Activated CD4-positive, alpha-beta T cell treated with anti-CD3 and anti-CD28 coated beads, Interleukin-2, amount 10 ng/mL, durations not matched to agents 24 days and 14 days (primary cell): ENCODE measurements at regions not wholly inside any gene's neighbourhood (a gene's known extent, or its start where the extent isn't known, plus 50 kb on each side); places are given as distances from the start of the nearest gene placed in this dataset.

ENCODE experiments used
- DNase-seq: peaks from one replicate; pipeline ENCODE4 v3.0.0; 2022
- H3K27ac Mint-ChIP-seq: one replicate; pipeline ENCODE4 v1.8.0; 2022; ENCODE audit warnings: mild to moderate bottlenecking, mixed read lengths
- H3K27me3 Mint-ChIP-seq: one replicate; pipeline ENCODE4 v1.8.0; 2022; ENCODE audit warnings: mixed read lengths
- H3K36me3 Mint-ChIP-seq: one replicate; pipeline ENCODE4 v1.8.0; 2022; ENCODE audit warnings: low read depth, mild to moderate bottlenecking, mixed read lengths
- H3K4me1 Mint-ChIP-seq: one replicate; pipeline ENCODE4 v1.8.0; 2021; ENCODE audit warnings: mixed read lengths
- H3K4me3 Mint-ChIP-seq: one replicate; pipeline ENCODE4 v1.8.0; 2022; ENCODE audit warnings: mild to moderate bottlenecking, moderate library complexity, mixed read lengths
- H3K9me3 Mint-ChIP-seq: one replicate; pipeline ENCODE4 v1.8.0; 2021; ENCODE audit warnings: mixed read lengths
- intact Hi-C: fragments of 100-400 bp; cut with micrococcal nuclease; formaldehyde crosslinking; loops from one replicate; pipeline ENCODE4 v1.15.1; 2023

DNA sequence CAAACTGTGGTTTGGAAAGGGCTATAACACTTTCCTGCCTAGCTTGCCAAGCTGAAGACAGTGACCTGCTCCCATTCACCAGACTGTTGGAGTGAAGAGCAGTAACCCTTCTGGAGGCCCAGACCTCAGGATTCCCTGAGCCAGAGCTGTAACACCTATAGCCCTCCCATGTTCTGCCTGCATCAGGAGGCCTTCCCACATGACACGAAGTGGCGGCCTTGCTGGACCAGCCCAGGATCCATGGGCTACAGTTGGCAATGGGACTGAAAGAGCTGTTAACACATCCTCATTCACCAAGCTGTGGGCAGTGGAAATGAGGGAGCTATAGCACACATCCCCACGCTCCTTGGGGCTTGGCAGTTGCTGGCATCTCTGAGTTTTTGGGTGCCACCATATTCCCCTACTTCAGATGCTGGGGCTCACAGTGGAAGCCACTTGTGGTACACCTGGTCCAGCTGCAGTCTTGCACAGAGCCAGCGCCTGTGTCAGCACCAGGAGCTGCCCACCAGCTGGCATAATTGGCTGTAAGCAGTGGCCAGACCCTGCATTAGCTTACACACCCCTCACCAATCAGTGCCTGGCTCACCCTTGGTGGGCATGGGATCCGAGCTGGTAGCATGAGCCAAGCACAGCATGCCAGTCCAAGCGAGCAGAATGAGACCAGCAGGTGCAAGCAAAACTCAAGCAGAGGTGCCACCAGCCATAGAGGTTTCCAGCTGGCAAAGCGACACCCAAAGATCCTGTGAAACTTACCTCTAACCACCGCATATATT, 1029.3 kb downstream of the TECRL start:
- no peaks in the 10 kb centered on the region for H3K27me3 Mint-ChIP-seq
- H3K9me3 Mint-ChIP-seq = peaks cover 7% of the 10 kb centered on the region
- H3K4me3 Mint-ChIP-seq = no peak overlapping the region
- H3K36me3 Mint-ChIP-seq = no peaks in the 10 kb centered on the region
- intact Hi-C loops = no loop called here
- no peak for DNase-seq
- H3K4me1 Mint-ChIP-seq = no peaks in the 10 kb centered on the region
- H3K27ac Mint-ChIP-seq = no peak overlapping the region

DNA sequence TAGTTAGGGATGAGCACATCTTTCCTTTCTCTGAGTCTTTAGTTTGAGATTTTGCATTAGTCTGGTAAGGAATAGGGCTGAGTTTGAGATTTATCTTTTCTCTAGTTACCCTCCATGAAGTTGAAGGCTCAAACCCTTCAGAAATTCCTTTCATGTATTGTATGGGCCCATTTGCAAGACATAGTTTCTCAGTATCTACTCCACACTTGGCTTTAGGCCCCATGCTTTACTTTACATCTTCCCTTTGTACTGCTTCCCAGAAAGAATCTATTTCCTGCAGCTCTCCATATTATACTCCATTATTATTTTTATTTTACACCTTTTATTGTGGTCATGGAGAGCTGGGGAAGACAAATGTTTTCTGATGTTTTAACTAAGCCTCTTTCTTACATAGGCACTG, 1038.2 kb downstream of the TECRL start:
- Mint-ChIP-seq H3K9me3 (no peaks in the 10 kb centered on the region), H3K27me3 (no peaks in the 10 kb centered on the region), H3K36me3 (no peaks in the 10 kb centered on the region), H3K27ac (no peak overlapping the region), H3K4me1 (no peaks in the 10 kb centered on the region), H3K4me3 (no peak overlapping the region)
- no peak for DNase-seq
- intact Hi-C loops = no loop called here

DNA sequence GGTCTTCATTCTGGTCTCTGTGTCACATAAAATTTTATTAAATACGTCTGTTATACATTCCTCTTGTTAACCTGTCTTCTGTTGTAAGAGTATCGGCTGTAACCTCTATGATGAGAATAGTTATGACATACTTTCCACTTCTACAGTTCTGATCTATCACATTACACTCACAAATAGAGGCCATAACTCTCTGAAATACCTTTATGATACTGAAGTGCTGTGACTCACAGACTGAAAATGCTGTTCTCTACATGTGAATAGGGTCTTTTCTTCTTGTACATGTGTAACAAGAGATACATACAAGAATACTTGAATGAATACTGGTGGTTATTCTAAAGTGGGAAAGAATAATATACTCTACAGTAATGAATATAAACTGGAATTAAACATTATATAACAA, 1047.6 kb downstream of the TECRL start:
- no peak for DNase-seq
- Mint-ChIP-seq H3K36me3 (no peaks in the 10 kb centered on the region), H3K4me3 (no peak overlapping the region), H3K27me3 (no peaks in the 10 kb centered on the region), H3K27ac (no peak overlapping the region), H3K9me3 (peaks cover 4% of the 10 kb centered on the region), H3K4me1 (no peaks in the 10 kb centered on the region)
- intact Hi-C loops = no loop called here

DNA sequence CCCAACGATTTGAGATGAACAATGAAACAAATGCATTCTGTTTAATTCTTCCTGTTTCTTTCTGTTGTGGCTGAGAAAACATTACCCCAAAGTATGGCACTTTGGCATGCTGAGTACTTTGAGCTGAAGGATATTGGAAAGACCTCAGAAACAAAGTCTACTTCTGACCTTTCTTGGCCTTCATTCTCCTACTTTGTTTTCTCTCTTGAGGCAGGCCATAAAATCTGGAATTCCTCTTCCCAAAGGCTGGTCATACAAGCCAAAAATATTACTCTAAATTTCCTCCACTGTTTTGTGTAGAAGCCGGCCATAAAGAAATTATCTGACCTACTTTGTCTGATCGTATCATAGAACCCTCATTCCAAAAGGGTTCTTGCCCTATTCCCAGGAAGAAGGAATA, 1048.2 kb downstream of the TECRL start:
- Mint-ChIP-seq H3K27me3 (no peaks in the 10 kb centered on the region), H3K9me3 (peaks cover 4% of the 10 kb centered on the region), H3K27ac (no peak overlapping the region), H3K36me3 (no peaks in the 10 kb centered on the region), H3K4me1 (no peaks in the 10 kb centered on the region), H3K4me3 (no peak overlapping the region)
- intact Hi-C loops = no loop called here
- no peak for DNase-seq

DNA sequence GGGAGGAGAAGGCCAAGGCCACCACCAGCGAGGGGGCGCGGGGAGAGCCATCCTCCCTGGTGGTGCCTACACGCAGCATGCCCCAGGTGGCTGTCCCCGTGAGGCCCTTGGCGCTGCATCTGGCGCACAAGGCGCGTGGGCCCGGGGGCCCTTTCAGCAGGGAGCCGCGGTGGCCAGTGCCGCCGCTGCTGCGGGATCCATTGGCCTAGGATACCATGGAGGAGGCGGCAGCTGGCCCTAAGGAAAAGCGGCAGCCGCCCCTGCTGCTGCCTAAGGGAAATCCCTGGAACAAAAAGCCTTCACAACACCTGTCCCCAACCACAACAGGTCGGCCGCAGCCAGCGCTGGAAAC, 1059.6 kb downstream of the TECRL start:
- Mint-ChIP-seq H3K4me1 (no peaks in the 10 kb centered on the region), H3K27me3 (no peaks in the 10 kb centered on the region), H3K36me3 (no peaks in the 10 kb centered on the region), H3K27ac (no peak overlapping the region), H3K9me3 (peaks cover 10% of the 10 kb centered on the region), H3K4me3 (no peak overlapping the region)
- DNase-seq = no peak
- intact Hi-C loops = no loop called here

DNA sequence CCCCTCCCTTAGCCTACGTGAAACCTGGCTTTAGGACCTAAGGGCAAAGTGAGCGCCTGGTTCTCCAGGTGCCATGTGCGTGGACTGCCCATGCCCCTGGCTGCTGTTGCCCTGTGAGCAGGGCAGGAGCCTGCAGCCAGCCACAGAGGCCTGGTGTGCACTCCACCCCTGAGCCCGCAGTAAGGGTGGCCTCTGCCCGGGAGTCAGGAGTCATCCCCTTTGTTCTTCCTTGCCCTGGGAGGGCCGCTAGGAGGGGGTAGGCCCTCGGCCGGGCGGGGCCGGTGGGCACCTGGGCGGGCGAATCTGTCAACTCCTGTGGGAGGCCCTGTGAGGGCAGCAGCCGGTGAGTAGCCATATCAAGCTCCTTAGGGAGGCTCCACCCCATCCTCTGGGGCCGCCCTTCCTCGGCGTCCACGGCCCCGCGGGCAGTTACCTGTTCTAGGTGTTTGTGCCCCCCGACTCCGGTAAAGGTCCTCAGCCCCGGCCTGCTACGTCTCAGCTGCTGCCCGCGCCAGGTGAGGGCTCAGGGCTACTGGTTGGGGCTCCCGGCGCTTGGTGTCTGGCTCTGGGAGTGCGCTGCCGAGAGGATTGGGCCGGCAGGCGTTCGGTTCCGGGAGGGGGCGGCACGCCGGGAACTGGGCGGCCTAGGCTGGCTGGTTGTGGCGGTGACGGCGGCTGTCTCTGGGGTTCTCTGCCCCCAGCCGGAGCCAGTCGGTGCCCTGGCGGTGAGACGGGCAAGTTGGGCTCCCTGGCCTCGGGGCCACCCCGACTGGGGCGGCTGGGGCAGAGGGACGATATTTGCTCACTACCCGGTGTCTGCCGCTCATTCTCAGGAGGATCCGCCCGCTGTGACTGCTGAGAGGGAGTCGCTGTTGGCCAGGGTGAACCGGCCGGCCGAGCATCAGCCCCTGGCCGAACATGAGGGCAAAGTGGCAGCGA, 1060.2 kb downstream of the TECRL start:
- Mint-ChIP-seq H3K4me1 (no peaks in the 10 kb centered on the region), H3K27ac (no peak overlapping the region), H3K4me3 (no peak overlapping the region), H3K9me3 (peaks cover 10% of the 10 kb centered on the region), H3K27me3 (no peaks in the 10 kb centered on the region), H3K36me3 (no peaks in the 10 kb centered on the region)
- intact Hi-C loops = no loop called here
- DNase-seq = no peak

DNA sequence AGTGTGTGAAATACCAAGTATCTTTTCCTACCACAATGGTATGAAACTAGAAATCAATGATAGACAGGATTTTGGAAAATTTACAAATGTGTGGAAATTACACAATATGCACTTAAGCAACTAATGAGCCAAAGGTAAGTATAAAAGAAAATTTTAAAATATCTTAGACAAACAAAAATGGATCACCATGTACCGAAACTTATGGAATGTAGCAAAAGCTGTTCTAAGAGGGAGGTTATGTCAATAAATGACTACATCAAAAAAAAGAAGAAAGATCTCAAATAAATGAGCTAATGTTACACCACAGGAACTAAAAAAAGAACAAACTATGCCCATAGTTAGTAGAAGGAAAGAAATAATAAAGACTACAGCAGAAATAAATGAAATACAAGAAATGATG, 1084.1 kb downstream of the TECRL start:
- no peaks in the 10 kb centered on the region for H3K4me1 Mint-ChIP-seq
- no peaks in the 10 kb centered on the region for H3K27me3 Mint-ChIP-seq
- H3K9me3 Mint-ChIP-seq = no peaks in the 10 kb centered on the region
- no peak overlapping the region for H3K27ac Mint-ChIP-seq
- DNase-seq = no peak
- intact Hi-C loops = no loop called here
- no peak overlapping the region for H3K4me3 Mint-ChIP-seq
- H3K36me3 Mint-ChIP-seq = no peaks in the 10 kb centered on the region

DNA sequence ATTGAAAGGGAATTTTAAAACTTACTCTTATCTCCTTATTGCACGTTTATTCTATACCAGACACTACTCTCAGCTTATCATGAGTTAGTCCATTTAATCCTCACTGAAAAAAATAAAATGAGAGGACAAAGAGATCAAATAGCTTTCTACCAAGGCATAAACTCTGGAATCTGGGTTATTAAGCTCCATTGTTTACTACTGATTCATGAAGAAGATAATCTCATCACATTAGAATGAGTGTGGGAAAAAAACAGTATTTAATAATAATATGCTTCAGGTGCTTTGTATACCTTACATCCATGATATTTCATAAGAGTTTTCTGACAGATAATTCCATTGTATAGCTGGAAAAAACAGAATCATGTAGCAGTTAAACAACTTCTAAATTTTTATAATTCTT, 1092.6 kb downstream of the TECRL start:
- no peaks in the 10 kb centered on the region for H3K4me1 Mint-ChIP-seq
- H3K36me3 Mint-ChIP-seq = no peaks in the 10 kb centered on the region
- H3K27me3 Mint-ChIP-seq = no peaks in the 10 kb centered on the region
- DNase-seq = no peak
- no peak overlapping the region for H3K4me3 Mint-ChIP-seq
- H3K9me3 Mint-ChIP-seq = peaks cover 4% of the 10 kb centered on the region
- intact Hi-C loops = no loop called here
- H3K27ac Mint-ChIP-seq = no peak overlapping the region

DNA sequence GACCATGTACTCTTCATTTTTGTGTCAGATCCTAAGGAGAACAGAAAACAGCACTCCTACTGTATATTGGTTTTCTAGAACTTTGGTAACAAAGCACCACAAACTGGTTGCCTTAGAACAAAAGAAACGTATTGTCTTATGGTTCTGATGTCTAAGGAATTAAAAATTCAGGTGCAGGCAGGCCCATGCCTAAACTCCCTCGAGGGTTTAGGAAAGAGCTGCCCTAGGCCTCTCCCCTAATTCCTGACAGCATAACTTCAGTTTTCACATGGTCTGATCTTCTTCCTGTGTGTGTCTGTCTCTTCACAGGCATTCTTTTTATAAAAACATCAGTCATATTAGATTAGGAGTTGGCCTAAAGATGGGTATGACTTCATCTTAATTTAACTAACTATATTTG, 1093.6 kb downstream of the TECRL start:
- no peak overlapping the region for H3K27ac Mint-ChIP-seq
- H3K4me3 Mint-ChIP-seq = no peak overlapping the region
- H3K36me3 Mint-ChIP-seq = no peaks in the 10 kb centered on the region

DNA sequence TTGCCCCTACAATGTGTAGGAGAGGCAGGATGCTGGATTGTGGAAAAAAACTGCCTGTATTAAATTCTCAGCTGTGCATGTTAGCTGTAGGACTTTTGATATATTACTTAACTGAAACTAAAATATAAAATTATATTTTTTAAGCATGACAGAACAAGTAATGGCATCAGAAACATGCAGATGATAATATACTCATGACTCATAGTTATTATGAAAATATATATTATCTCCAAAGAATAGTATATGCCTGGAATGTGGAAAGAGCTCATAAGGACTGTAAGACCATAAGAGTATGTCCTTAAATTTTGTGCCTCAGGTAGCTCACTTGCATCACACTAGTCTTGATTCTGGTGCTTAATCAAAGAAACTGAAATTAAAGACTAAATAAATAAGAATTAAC, 1100.6 kb downstream of the TECRL start:
- Mint-ChIP-seq H3K36me3 (no peaks in the 10 kb centered on the region), H3K27ac (no peak overlapping the region), H3K9me3 (no peaks in the 10 kb centered on the region), H3K4me1 (no peaks in the 10 kb centered on the region), H3K27me3 (no peaks in the 10 kb centered on the region), H3K4me3 (no peak overlapping the region)
- no peak for DNase-seq
- intact Hi-C loops = no loop called here

More for the DNA sequence above, 1093.6 kb downstream of the TECRL start:
- H3K9me3 Mint-ChIP-seq = peaks cover 4% of the 10 kb centered on the region
- no peaks in the 10 kb centered on the region for H3K27me3 Mint-ChIP-seq
- no peak for DNase-seq
- intact Hi-C loops = no loop called here
- no peaks in the 10 kb centered on the region for H3K4me1 Mint-ChIP-seq

DNA sequence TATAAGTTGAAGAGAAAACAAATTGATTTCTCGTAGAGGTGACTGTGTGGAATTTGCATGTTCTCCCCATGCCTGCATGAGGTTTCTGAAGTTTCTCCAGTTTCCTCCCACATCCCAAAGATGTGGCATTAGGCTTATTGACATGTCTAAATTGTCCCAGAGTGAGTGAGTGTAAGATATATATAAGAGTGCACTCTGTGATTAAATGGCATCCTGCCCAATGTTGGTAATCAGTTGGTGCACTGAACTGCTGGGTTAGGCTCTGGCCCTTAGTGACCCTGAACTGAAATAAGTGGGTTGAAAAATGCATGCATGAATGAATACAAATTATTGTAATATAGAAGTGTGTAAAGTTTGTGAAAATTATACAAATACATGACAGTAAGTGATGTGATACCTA, 1106.5 kb downstream of the TECRL start:
- no peak overlapping the region for H3K4me3 Mint-ChIP-seq
- H3K9me3 Mint-ChIP-seq = peaks cover 3% of the 10 kb centered on the region
- H3K4me1 Mint-ChIP-seq = no peaks in the 10 kb centered on the region
- intact Hi-C loops = no loop called here
- no peak for DNase-seq
- no peaks in the 10 kb centered on the region for H3K27me3 Mint-ChIP-seq
- no peak overlapping the region for H3K27ac Mint-ChIP-seq
- H3K36me3 Mint-ChIP-seq = no peaks in the 10 kb centered on the region

DNA sequence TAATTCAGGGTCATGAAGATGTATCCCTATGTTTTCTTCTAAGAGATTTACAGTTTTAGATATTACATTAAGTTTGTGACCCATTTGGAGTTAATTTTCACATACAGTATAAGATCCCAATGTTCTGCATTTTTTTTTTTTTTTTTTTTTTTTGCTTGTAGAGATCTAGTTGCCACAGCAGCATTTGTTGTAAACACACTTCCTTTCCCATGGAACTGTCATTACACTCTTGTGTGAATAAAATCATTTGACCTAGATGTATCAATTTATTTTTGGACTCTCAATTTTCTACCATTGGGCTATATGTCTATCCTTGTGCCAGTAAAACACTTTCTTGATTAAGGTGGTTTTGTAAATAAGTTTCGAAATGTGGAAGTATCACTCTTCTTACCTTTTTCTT, 1107.2 kb downstream of the TECRL start:
- Mint-ChIP-seq H3K4me1 (no peaks in the 10 kb centered on the region), H3K27ac (no peak overlapping the region), H3K4me3 (no peak overlapping the region), H3K9me3 (peaks cover 8% of the 10 kb centered on the region), H3K36me3 (no peaks in the 10 kb centered on the region), H3K27me3 (no peaks in the 10 kb centered on the region)
- intact Hi-C loops = no loop called here
- DNase-seq = no peak

DNA sequence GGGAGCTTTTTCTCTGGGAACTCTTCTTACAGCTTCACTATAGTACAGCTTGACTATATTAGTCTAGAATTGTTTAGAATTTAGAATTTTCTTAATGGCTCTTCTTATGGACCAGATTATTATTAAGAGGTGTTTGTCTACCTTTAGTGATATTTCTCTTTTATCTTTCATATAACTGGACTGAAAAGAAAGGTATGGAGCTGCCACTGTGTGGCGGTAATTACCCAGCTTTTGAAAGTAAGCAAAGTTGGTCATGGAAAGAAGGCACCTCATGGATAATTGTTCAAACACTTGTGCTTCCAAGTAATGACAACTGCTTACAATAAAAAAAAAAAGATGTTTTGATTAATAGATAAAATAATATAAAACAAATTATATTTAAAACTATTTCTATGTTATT, 1112.5 kb downstream of the TECRL start:
- Mint-ChIP-seq H3K4me3 (no peak overlapping the region), H3K9me3 (peaks cover 8% of the 10 kb centered on the region), H3K36me3 (no peaks in the 10 kb centered on the region), H3K27ac (no peak overlapping the region), H3K27me3 (no peaks in the 10 kb centered on the region), H3K4me1 (no peaks in the 10 kb centered on the region)
- no peak for DNase-seq
- intact Hi-C loops = no loop called here

DNA sequence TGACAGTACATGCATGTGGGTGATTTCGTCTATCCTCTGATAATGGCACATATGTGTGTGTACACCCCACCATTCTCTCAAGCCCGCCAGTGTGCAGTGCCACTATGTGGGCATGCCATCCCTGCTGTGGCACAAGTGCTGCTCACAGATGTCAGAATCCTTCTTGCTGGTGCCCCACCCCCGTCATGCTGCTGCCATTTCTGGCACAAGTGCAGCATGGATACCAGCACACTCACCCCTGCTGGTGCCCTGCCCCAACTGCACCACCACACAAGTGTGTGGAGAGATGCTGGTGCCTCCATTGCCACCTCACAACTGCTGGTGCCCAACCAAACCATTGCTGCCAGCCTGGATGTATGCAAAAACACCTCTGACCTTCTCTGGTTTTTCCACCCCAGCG, 1133.8 kb downstream of the TECRL start:
- no peak for DNase-seq
- no peaks in the 10 kb centered on the region for H3K27me3 Mint-ChIP-seq
- H3K4me3 Mint-ChIP-seq = no peak overlapping the region
- no peak overlapping the region for H3K27ac Mint-ChIP-seq
- peaks cover 8% of the 10 kb centered on the region for H3K9me3 Mint-ChIP-seq
- H3K36me3 Mint-ChIP-seq = no peaks in the 10 kb centered on the region
- intact Hi-C loops = no loop called here
- H3K4me1 Mint-ChIP-seq = no peaks in the 10 kb centered on the region
